ENCODE measurements at regions not wholly inside any gene's neighbourhood (a gene's known extent, or its start where the extent isn't known, plus 50 kb on each side); places are given as distances from the start of the nearest gene placed in this dataset.

- no peak for DNase-seq
These were observed 481.1 kb upstream of the USP24 start for GRCh38 chr1:55696181-55696754.

- DNase-seq: no peak
These were observed 480.4 kb upstream of the USP24 start for GRCh38 chr1:55695552-55695951.

- no peak for DNase-seq
These were observed 480.0 kb upstream of the USP24 start for GRCh38 chr1:55695151-55695550.

DNA sequence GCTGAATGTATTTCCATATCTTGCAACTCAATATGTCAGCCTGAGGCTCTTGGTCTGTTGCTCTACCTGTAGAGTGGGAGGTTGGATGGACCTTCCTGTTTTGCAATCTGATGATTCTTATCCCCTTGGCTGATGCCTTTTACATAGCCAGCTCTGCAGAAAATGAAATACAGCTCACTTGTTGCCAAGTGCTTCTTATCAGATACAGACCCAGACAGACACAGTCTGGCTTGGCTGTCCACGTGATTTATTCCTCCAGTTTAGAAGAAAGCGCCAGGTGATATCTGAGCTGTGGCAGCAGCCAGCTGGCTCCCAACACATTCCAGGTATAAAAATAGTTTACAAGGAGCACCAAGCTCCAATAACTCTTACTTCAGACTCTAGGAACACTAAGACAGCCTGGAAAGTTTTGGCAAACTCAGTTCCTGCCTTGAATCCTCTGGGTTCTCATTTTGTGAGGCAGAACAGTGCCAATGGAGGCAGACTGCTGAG, 479.2 kb upstream of the USP24 start:
- no peak for DNase-seq

DNA sequence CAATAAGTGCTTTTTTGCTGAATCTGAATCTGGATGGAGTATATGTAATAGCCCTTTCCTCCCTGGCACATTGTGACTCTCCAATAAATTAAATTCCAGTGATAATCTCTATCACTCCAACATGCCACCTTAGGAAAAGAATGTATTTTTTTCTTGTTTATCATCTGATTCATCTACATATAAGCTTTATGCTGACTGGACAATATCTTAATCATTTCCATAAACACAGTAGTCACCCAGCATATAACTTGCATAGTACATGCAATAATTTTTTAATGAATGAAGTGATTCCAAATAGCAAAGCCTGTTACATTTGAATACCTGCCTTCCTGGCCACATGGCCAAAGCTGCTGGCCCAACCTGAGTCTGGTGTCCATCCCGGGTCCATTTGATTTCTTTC, 477.6 kb upstream of the USP24 start:
- no peak for DNase-seq

DNA sequence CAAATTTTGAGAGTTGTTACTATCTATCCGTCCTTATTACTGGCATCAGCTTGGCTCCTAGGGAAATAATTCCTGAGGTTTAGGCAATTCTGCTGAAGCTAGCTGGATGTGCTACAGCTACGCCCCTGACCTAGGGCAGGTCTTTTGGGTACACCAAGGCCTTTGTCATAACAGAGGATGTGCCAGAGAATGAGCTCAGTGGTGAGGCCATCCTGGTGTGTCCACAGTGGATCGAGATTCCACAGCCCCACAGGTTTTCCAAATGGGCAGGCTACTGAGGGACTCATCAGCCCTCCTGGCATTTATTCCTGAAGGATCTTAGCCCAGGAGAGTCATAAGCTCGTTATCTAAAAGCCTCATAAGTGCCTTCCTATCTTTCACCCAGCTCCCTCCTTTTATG, 475.2 kb upstream of the USP24 start:
- DNase-seq: no peak

GRCh38 chr1:55689800-55690199, 474.6 kb upstream of the USP24 start:
- DNase-seq: no peak

GRCh38 chr1:55685560-55685959, 470.4 kb upstream of the USP24 start:
- no peak for DNase-seq

DNA sequence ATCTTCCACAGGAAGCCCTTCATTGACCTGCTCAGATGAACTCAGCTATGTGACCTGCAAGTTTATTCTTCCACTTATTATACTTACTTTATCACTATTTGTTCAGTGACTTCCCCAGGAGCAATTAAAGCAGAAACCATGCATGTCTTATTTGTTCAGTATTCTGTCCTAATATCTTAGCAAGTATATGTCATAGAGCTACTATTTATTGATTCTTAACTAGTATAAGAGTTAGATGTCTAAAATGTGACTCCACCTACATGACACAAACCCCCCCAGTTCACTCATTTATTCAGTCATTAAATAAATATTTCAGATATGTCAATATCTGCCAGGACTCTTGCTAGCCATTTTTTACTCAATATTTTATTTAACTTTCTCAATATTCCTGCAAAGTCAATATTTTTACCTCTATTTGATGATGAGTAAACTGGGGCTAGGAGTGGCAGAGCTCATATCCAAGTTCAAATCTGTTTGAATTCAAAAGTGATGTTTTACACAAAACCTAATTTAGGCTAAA, 469.0 kb upstream of the USP24 start:
- DNase-seq: no peak

DNA sequence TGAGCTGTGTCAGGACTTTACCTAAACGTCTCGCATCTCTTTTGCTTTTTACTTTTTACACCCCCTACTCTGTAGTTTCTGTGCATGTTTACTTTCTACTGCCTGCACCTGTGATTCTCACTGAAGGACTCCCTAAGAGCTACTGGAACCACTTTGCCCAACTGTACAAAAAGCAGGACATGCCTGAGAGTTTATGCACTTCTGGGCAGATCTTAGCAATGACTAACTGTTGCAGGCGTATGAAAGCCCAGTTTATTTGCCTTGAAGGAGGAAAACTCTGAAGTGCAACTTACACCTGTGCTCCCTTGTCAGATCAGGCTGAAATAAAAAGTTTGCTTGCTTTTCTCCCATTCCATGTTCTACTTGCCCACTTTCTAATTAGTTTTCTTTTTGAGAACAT, 467.0 kb upstream of the USP24 start:
- no peak for DNase-seq

DNA sequence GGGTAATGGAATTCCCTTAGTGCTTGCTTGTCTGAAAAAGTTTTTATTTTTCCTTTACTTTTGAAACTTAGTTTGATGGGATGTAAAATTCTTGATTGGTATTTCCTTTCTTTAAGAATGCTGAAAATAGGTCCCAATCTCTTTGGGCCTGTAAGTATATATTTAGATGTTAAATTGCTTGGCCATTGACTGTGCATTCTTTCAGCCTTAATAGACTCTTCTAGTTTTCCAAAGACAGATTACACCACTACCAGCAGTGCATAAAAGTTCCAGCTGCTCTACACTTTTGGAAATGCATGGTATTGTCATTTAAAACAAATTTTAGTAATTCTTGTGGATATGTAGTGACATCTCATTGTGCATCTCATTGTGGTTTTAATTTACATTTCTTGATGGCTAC, 464.8 kb upstream of the USP24 start:
- no peak for DNase-seq

DNA sequence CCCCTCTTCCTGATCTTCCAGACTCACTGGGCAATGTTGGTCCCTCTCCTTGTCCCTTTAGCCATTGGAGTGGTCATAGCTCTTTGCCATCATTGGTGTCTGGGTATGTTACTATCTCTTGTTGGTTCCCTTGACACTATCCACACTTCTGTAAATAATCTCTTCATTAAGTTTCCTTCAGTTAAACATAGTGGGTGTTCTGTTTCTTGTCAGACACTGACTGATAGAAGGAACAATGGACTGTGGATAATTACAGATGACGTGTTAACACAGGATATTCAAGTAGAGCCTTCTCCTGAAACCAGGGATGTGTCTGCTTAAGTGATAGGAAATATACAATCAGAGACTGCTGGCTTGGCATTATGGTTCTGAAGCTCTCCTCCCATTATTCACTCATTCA, 458.3 kb upstream of the USP24 start:
- DNase-seq: no peak

DNA sequence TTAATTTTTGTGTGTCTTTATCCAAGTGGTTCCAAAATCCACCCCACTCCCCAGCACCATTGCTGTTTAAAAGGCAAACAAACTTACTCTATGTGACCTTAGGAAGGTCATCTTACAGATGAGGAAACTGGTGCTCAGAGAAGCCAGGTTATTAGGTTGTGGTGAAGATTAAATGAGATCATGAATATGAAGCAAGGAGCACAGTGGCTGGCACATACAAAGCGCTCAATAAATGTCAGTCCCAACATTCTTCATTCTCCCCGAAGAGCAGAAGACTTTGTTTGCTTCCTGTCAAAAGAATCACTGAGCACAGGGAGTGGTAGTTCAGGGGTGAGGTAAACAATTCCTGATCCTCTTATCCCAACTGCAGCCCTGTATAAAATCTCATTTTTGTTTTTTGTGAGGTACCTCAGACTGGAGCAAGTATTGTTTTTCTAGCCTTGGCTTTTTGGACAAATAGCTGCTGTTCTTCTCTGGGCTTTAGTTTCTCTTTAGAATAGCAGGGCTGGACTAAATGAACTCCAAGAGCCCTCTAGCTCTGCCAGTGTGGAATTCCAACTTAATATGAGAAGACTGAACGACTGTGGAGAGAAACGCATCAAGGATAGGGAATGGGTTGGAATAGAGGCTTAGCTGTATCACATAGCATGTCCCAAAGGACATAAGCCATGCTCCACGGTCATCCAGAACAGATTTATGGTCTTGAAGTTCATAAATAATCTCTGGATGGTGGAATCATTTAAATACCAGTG, 455.3 kb upstream of the USP24 start:
- no peak for DNase-seq

DNA sequence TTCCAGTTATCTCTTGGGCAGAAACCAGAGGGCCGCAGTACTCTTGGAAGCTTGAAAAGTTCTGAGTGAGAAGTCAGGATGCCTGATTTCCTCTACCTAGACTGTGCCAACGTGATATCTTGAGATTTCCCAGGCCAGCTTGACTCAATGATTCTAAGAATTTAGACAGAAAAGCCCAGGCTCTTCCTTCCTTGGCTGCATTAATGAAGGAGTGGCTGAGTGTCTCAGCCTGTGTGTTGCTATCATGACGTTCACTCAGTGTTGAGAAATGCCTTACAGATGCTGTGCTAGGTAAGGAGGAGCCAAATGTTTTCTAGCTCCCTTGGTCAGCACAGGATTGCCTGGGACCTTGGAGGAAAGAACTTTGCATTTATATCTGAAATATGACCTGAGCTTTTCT, 454.1 kb upstream of the USP24 start:
- no peak for DNase-seq

- no peak for DNase-seq
These were observed 447.7 kb upstream of the USP24 start for GRCh38 chr1:55662875-55663274.

GRCh38 chr1:55658917-55659316, 443.8 kb upstream of the USP24 start:
- no peak for DNase-seq

DNA sequence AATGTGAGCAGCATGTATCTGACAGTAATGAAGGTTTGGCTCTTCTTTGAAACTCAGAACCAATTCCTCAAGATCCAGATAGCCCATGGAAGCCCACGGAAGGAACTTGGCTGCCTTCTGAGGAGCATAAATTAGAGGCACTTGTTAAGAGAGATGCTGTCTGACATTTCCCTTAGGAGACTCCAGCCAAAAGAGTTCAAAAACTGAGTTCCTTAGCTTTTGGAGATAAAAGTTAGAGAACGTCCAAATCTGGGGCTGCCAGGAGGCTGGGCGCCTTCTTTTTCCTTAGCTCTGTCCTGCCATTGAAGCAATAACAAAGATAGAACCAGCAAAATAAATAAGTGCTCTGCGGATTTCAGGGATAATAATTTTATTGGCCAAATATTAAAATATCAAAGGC, 439.6 kb upstream of the USP24 start:
- no peak for DNase-seq

GRCh38 chr1:55654171-55654570, 439.0 kb upstream of the USP24 start:
- no peak for DNase-seq

DNA sequence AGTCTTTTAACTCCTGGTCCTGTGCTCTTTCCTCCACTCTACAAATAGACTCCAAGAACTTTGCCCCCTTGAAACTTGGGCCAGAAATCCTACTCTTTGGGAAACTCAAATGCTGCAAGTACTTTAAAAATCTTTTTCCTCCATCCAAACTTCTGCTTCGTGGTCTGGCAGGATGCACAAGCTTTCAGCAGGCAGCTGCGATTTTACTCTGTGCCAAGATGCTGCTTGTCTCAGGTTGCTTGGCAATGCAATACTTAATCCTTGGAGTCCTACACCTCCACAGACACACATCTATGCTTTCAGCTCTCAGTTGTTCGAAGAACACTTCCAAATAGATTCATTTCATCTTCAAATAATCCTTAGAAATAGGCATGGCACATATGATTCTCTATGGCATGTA, 435.3 kb upstream of the USP24 start:
- DNase-seq: no peak

GRCh38 chr1:55646181-55646580, 431.0 kb upstream of the USP24 start:
- DNase-seq: no peak

DNA sequence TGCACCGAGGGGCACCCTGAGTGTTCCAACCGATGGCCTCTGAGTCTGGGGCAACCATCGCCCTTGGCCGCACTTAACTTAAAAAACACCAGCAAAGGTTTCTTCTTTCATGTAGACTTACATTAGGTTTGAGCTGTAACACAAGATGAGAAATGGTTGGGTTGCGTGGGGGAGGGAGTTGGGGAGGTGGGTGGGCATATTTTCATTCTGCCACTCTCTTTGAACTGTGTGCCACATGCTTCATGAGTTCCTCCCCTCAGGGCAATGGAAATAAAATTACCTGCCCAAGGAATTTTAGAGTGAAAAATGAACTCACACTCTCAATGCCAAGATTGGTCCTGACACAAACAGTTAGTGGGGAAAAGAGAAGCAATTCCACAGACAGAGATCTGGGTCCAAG, 430.1 kb upstream of the USP24 start:
- no peak for DNase-seq

DNA sequence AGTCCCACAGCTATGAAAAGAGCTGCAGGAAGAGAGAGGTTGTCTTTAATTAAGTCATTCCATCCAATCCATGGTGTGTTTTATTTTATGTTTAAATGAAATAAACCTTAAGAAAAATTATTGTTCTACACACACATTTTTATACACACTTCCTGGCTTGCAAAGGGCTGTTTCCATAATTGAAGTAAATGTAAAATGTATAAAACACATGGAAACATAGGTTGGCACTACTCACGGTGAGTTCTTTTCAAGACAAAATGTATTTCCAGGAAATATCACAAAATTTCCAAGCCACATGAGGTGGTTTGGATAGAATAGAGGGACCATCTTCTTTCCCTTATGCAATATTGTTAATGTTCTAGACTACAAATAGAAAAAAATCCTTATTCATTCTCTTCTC, 426.8 kb upstream of the USP24 start:
- no peak for DNase-seq

- DNase-seq: peak in 1 of 5 experiments; percentile 35
These were observed 425.7 kb upstream of the USP24 start for GRCh38 chr1:55640708-55641473.

DNA sequence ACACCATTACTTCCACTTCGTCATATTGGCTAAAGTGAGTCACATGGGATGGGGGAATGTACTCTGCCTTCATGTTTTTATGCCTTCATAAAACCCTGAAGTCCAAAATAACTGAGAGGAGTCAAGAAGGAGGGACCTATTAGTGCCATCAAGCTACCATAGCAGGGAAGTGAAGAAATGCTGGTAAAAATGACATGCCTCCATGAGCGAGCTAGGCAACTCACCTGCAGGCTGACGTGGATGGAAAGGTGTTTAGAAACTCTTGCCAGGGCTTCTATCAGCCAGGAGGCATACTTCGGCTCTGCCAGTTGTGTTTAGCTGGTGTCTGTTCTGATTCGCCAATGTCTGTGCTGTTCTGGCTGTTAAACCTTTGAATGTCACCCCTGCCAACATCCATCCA, 424.4 kb upstream of the USP24 start:
- DNase-seq: no peak
